Neural crest cell (in vitro differentiated cells): ENCODE measurements at regions not wholly inside any gene's neighbourhood (a gene's known extent, or its start where the extent isn't known, plus 50 kb on each side); places are given as distances from the start of the nearest gene placed in this dataset.

Source experiments
- DNase-seq: peaks from one replicate; pipeline ENCODE4 v3.0.0; 2021; ENCODE audit warnings: low read depth, mixed read lengths, low spot score
- H3K27ac Mint-ChIP-seq: one replicate; pipeline ENCODE4 v1.8.0; 2021; ENCODE audit warnings: mild to moderate bottlenecking, mixed read lengths; ENCODE audit not compliant: unreplicated experiment
- H3K27me3 Mint-ChIP-seq: 2 replicates; pipeline ENCODE4 v1.8.0; 2021; ENCODE audit warnings: low read depth, mild to moderate bottlenecking, mixed read lengths
- H3K36me3 Mint-ChIP-seq: 2 replicates; pipeline ENCODE4 v1.8.0; 2021; ENCODE audit warnings: low read depth, mild to moderate bottlenecking, mixed read lengths
- H3K4me1 Mint-ChIP-seq: 2 replicates; pipeline ENCODE4 v1.8.0; 2021; ENCODE audit warnings: mixed read lengths
- H3K4me3 Mint-ChIP-seq: one replicate; pipeline ENCODE4 v1.8.0; 2021; ENCODE audit warnings: mild to moderate bottlenecking, mixed read lengths
- H3K9me3 Mint-ChIP-seq: 2 replicates; pipeline ENCODE4 v1.8.0; 2021; ENCODE audit warnings: mixed read lengths
- TF ChIP-seq, protein P1 (sequence below): fragments of 200-600 bp; sonication (generic); conservative IDR thresholded peaks from 2 replicates; pipeline ENCODE4 v1.5.0; 2021; ENCODE audit warnings: antibody characterized with exemption, mild to moderate bottlenecking

DNA sequence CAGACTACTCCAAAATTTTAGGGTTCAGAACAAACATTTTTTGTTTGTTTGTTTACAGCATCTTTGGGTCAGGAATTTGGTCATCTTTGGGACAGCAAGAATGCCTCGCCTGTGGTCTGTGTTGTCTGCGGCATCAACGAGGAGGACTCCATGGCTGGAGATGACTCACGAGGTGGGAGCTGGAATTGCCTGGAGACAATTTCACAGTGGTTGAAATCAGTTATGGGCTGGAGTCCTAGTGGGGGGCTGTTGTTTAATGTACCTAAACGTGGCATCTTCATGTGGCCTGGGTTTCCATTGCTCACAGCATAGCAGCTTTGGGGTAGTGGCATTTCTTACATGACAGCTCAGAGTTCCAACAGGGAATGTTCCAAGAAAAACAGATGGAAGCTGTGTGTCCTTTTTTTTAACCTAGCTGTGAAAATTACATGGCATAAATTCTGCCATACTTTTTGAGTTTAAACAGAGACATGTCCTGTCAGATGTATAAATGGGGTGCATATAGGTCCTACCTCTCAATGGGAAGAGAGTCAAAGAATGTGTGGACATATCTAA lies 507.3 kb upstream of the CBLB start:
- H3K9me3 Mint-ChIP-seq, result no peaks in the 10 kb centered on the region
- DNase-seq, result no peak
- H3K4me3 Mint-ChIP-seq, result no peak overlapping the region
- H3K36me3 Mint-ChIP-seq, result no peaks in the 10 kb centered on the region
- H3K27me3 Mint-ChIP-seq, result no peaks in the 10 kb centered on the region
- H3K27ac Mint-ChIP-seq, result no peak overlapping the region
- H3K4me1 Mint-ChIP-seq, result peaks cover 22% of the 10 kb centered on the region
- TF ChIP-seq, protein P1, sequence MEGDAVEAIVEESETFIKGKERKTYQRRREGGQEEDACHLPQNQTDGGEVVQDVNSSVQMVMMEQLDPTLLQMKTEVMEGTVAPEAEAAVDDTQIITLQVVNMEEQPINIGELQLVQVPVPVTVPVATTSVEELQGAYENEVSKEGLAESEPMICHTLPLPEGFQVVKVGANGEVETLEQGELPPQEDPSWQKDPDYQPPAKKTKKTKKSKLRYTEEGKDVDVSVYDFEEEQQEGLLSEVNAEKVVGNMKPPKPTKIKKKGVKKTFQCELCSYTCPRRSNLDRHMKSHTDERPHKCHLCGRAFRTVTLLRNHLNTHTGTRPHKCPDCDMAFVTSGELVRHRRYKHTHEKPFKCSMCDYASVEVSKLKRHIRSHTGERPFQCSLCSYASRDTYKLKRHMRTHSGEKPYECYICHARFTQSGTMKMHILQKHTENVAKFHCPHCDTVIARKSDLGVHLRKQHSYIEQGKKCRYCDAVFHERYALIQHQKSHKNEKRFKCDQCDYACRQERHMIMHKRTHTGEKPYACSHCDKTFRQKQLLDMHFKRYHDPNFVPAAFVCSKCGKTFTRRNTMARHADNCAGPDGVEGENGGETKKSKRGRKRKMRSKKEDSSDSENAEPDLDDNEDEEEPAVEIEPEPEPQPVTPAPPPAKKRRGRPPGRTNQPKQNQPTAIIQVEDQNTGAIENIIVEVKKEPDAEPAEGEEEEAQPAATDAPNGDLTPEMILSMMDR, result no peak

DNA sequence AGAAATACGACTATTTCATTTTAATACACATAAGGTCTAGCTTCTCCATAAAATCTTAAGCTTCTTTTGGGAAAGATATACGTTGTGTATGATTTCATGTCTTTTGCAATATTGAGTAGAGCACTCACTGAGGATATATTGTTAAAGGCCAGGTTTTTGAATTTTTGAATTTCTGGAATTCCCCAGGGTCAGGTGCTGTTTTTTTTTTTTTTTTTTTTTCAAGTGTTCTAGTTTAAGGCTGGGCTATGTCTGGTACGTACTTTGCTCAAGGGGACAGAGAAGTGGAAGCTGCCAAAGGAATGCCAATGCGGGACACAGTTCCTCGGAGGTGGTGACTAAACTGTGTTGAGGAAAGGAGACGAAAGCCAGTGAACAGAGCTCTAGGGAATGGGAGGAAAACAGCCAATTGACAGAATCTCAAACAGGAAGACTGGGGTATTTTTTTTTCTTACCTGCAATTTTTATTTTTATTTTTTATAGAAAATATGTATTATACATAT lies 510.5 kb upstream of the CBLB start:
- no peak overlapping the region for H3K4me3 Mint-ChIP-seq
- H3K9me3 Mint-ChIP-seq, result no peaks in the 10 kb centered on the region
- TF ChIP-seq, protein P1, result no peak
- no peaks in the 10 kb centered on the region for H3K27me3 Mint-ChIP-seq
- DNase-seq, result no peak
- H3K27ac Mint-ChIP-seq, result no peak overlapping the region
- peaks cover 22% of the 10 kb centered on the region for H3K4me1 Mint-ChIP-seq
- no peaks in the 10 kb centered on the region for H3K36me3 Mint-ChIP-seq

GRCh38 chr3:106380232-106380631 lies 511.4 kb upstream of the CBLB start:
- TF ChIP-seq, protein P1, result no peak
- Mint-ChIP-seq H3K9me3 (no peaks in the 10 kb centered on the region), H3K4me1 (peaks cover 22% of the 10 kb centered on the region), H3K27me3 (no peaks in the 10 kb centered on the region), H3K27ac (no peak overlapping the region), H3K36me3 (no peaks in the 10 kb centered on the region), H3K4me3 (no peak overlapping the region)
- no peak for DNase-seq

GRCh38 chr3:106381286-106381938 lies 512.6 kb upstream of the CBLB start:
- Mint-ChIP-seq H3K36me3 (no peaks in the 10 kb centered on the region), H3K4me1 (peaks cover 22% of the 10 kb centered on the region), H3K27me3 (no peaks in the 10 kb centered on the region), H3K4me3 (no peak overlapping the region), H3K9me3 (no peaks in the 10 kb centered on the region), H3K27ac (no peak overlapping the region)
- TF ChIP-seq, protein P1, result no peak
- no peak for DNase-seq

DNA sequence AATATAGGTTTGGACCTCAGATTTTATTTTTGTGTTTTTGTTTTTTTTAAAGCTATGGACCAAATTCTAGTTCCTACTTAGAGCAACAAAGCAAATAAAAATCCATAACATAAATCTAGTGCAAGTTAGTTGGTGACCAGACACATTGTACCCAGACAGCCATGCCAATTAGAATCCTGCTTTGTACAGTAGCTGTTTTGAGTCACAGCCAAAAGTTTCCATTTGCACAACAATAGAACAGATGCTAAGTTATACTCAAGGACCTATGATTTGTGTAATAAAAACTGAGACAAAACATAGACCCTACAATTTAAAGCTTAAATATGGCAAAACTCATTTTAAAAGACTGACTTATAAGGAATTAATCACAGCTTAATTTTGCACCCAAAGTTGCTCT lies 513.1 kb upstream of the CBLB start:
- DNase-seq, result no peak
- Mint-ChIP-seq H3K4me3 (no peak overlapping the region), H3K27ac (no peak overlapping the region), H3K27me3 (no peaks in the 10 kb centered on the region), H3K36me3 (no peaks in the 10 kb centered on the region), H3K9me3 (no peaks in the 10 kb centered on the region), H3K4me1 (peaks cover 22% of the 10 kb centered on the region)
- TF ChIP-seq, protein P1, result no peak
